SK-N-SH treated with all-trans-retinoic acid at 6 μM for 48 hours (cell line): ENCODE measurements at regions not wholly inside any gene's neighbourhood (a gene's known extent, or its start where the extent isn't known, plus 50 kb on each side); places are given as distances from the start of the nearest gene placed in this dataset.
"Not testable (repeated sequence)": the region's sequence is repeated elsewhere in the genome, so short reads cannot be mapped to it uniquely, and the experiment has no call there.

ENCODE experiments used
- ATAC-seq: fragments of 200-7000 bp; cut with Tn5 transposase; 3 replicates; pipeline ENCODE4 v1.9.1; 2020; ENCODE audit warnings: mild to moderate bottlenecking, moderate library complexity
- ARNTL ChIP-seq: fragments of 450-650 bp; formaldehyde crosslinking; IDR thresholded peaks from 2 replicates; pipeline ENCODE4 v1.5.0; 2020; ENCODE audit warnings: low read depth, mild to moderate bottlenecking, moderate library complexity, borderline replicate concordance
- BACH2 ChIP-seq: fragments of 250-450 bp; sonication (Bioruptor Pico); IDR thresholded peaks from 2 replicates; pipeline ENCODE4 v1.9.0; 2021; ENCODE audit warnings: mild to moderate bottlenecking, borderline replicate concordance
- CREB5 ChIP-seq: fragments of 250-450 bp; sonication (Bioruptor Pico); IDR thresholded peaks from 2 replicates; pipeline ENCODE4 v1.5.1; 2020; ENCODE audit warnings: low read depth, mild to moderate bottlenecking, moderate library complexity
- CSDC2 ChIP-seq: fragments of 250-450 bp; sonication (Bioruptor Pico); IDR thresholded peaks from 2 replicates; pipeline ENCODE4 v1.5.0; 2020; ENCODE audit warnings: mild to moderate bottlenecking, moderate library complexity
- ESRRG ChIP-seq: fragments of 250-450 bp; sonication (Bioruptor Pico); IDR thresholded peaks from 2 replicates; pipeline ENCODE4 v1.6.1; 2021; ENCODE audit warnings: mild to moderate bottlenecking
- GLIS3 ChIP-seq: fragments of 250-450 bp; sonication (Bioruptor Pico); IDR thresholded peaks from 2 replicates; pipeline ENCODE4 v1.5.0; 2020; ENCODE audit warnings: mild to moderate bottlenecking, moderate library complexity
- ISL1 ChIP-seq: fragments of 250-450 bp; sonication (Bioruptor Pico); IDR thresholded peaks from 2 replicates; pipeline ENCODE4 v2.1.2; 2022; ENCODE audit warnings: mild to moderate bottlenecking, moderate library complexity
- OSR1 ChIP-seq: fragments of 250-450 bp; sonication (Bioruptor Pico); IDR thresholded peaks from 2 replicates; pipeline ENCODE4 v1.8.0; 2022; ENCODE audit warnings: moderate library complexity, mild to moderate bottlenecking, inconsistent platforms
- PATZ1 ChIP-seq: fragments of 250-450 bp; sonication (Bioruptor Pico); IDR thresholded peaks from 2 replicates; pipeline ENCODE4 v1.8.0; 2020; ENCODE audit warnings: mild to moderate bottlenecking, moderate library complexity, borderline replicate concordance
- POU6F1 ChIP-seq: fragments of 250-450 bp; sonication (Bioruptor Pico); IDR thresholded peaks from 2 replicates; pipeline ENCODE4 v1.8.0; 2021; ENCODE audit warnings: low read depth, mild to moderate bottlenecking, moderate library complexity, borderline replicate concordance
- PPARA ChIP-seq: fragments of 250-450 bp; sonication (Bioruptor Pico); IDR thresholded peaks from 2 replicates; pipeline ENCODE4 v1.5.0; 2020; ENCODE audit warnings: mild to moderate bottlenecking, borderline replicate concordance
- RARB ChIP-seq: fragments of 250-450 bp; sonication (Bioruptor Pico); IDR thresholded peaks from 2 replicates; pipeline ENCODE4 v1.8.0; 2021; ENCODE audit warnings: mild to moderate bottlenecking, moderate library complexity
- SNAI2 ChIP-seq: fragments of 250-450 bp; sonication (Bioruptor Pico); IDR thresholded peaks from 2 replicates; pipeline ENCODE4 v1.5.0; 2020; ENCODE audit warnings: mild to moderate bottlenecking, moderate library complexity
- TCF4 ChIP-seq: fragments of 250-450 bp; sonication (Bioruptor Pico); IDR thresholded peaks from 2 replicates; pipeline ENCODE4 v1.8.0; 2021; ENCODE audit warnings: mild to moderate bottlenecking, moderate library complexity, borderline replicate concordance
- TOX ChIP-seq: fragments of 250-450 bp; sonication (Bioruptor Pico); IDR thresholded peaks from 2 replicates; pipeline ENCODE4 v1.8.0; 2021; ENCODE audit warnings: mild to moderate bottlenecking, moderate library complexity, borderline replicate concordance
- TSHZ2 ChIP-seq: fragments of 250-450 bp; sonication (Bioruptor Pico); IDR thresholded peaks from 2 replicates; pipeline ENCODE4 v1.5.0; 2020; ENCODE audit warnings: mild to moderate bottlenecking, moderate library complexity
- ZC3H10 ChIP-seq: fragments of 250-450 bp; sonication (Bioruptor Pico); IDR thresholded peaks from 2 replicates; pipeline ENCODE4 v1.5.1; 2021; ENCODE audit warnings: mild to moderate bottlenecking, moderate library complexity
- ZFP3 ChIP-seq: fragments of 250-450 bp; sonication (Bioruptor Pico); IDR thresholded peaks from 2 replicates; pipeline ENCODE4 v1.5.0; 2020; ENCODE audit warnings: mild to moderate bottlenecking, moderate library complexity
- ZFP30 ChIP-seq: fragments of 450-650 bp; formaldehyde crosslinking; IDR thresholded peaks from 2 replicates; pipeline ENCODE4 v1.5.0; 2022; ENCODE audit warnings: mild to moderate bottlenecking, moderate library complexity
- ZNF565 ChIP-seq: fragments of 450-650 bp; formaldehyde crosslinking; conservative IDR thresholded peaks from 2 replicates; pipeline ENCODE4 v1.5.0; 2020; ENCODE audit warnings: low read depth, mild to moderate bottlenecking, moderate library complexity
- ZNF70 ChIP-seq: fragments of 450-650 bp; formaldehyde crosslinking; IDR thresholded peaks from 2 replicates; pipeline ENCODE4 v1.5.0; 2020; ENCODE audit warnings: mild to moderate bottlenecking, moderate library complexity
- ZNF8 ChIP-seq: fragments of 450-650 bp; formaldehyde crosslinking; IDR thresholded peaks from 2 replicates; pipeline ENCODE4 v1.5.0; 2020; ENCODE audit warnings: mild to moderate bottlenecking, moderate library complexity
- TF ChIP-seq, protein P1 (sequence below): fragments of 250-450 bp; sonication (Bioruptor Pico); IDR thresholded peaks from 2 replicates; pipeline ENCODE4 v1.5.1; 2021; ENCODE audit warnings: mild to moderate bottlenecking, moderate library complexity

DNA sequence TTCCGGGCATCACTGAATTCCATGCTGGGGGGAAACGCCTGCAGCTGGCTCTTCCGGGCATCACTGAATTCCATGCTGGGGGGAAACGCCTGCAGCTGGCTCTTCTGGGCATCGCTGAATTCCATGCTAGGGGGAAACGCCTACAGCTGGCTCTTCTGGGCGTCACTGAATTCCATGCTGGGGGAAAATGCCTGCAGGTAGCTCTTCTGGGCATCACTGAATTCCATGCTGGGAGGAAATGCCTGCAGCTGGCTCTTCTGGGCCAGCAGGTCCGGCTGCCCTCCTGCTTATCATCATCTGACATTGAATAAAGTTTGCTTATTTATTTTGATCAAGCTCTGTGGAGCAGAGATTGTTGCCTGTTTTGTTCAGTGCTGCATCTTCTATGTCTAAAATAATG lies 355.1 kb downstream of the SMOC2 start:
- TF ChIP-seq OSR1 (CRISPR knock-in tag): no peak
- no peak for TF ChIP-seq POU6F1
- no peak for TF ChIP-seq ESRRG (CRISPR knock-in tag)
- TF ChIP-seq ARNTL: no peak
- TF ChIP-seq RARB (CRISPR knock-in tag): no peak
- no peak for TF ChIP-seq ZFP30 (CRISPR knock-in tag)
- TF ChIP-seq SNAI2 (CRISPR knock-in tag): no peak
- TF ChIP-seq PATZ1 (CRISPR knock-in tag): no peak
- no peak for TF ChIP-seq CREB5 (CRISPR knock-in tag)
- no peak for ATAC-seq

DNA sequence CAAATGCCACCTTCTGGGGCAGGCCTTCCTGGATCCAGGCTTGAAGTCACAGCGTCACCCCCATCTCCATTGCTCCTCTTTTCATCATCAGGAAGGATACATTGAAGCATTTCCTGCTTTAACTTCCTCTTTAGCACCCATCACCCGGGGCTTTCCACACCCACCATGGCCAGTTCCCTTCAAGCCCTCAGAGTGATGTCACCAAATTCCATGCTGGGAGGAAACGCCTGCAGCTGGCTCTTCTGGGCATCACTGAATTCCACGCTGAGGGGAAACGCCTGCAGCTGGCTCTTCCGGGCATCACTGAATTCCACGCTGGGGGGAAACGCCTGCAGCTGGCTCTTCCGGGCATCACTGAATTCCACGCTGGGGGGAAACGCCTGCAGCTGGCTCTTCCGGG lies 354.6 kb downstream of the SMOC2 start:
- ATAC-seq: not testable (repeated sequence)

DNA sequence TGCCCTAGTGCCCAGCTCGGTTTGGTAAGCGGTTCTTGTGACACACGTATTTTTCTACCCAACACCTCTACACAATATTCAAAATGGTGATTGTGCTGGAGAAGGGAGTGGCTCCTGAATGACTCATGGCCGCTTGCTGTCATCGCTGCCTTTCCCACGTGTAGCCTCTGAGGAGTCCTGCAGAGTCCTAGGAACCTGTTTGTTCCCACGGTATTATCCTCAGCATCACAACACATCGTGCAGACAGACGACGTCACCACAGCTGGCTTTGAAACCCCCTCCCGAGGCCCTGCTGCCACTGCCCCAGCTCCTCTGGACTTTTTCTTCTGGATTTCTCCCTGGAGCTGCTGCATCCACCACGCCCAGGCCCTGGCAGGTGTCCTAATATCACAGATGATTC lies 353.5 kb downstream of the SMOC2 start:
- TF ChIP-seq RARB (CRISPR knock-in tag) (no peak), ZFP30 (CRISPR knock-in tag) (no peak), TCF4 (CRISPR knock-in tag) (no peak)
- TF ChIP-seq, protein P1, sequence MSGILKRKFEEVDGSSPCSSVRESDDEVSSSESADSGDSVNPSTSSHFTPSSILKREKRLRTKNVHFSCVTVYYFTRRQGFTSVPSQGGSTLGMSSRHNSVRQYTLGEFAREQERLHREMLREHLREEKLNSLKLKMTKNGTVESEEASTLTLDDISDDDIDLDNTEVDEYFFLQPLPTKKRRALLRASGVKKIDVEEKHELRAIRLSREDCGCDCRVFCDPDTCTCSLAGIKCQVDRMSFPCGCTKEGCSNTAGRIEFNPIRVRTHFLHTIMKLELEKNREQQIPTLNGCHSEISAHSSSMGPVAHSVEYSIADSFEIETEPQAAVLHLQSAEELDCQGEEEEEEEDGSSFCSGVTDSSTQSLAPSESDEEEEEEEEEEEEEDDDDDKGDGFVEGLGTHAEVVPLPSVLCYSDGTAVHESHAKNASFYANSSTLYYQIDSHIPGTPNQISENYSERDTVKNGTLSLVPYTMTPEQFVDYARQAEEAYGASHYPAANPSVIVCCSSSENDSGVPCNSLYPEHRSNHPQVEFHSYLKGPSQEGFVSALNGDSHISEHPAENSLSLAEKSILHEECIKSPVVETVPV (CRISPR knock-in tag): no peak
- ATAC-seq: no peak

- TF ChIP-seq PPARA (CRISPR knock-in tag): no peak
- TF ChIP-seq ZNF70 (CRISPR knock-in tag): no peak
- no peak for TF ChIP-seq TOX (CRISPR knock-in tag)
- TF ChIP-seq ZC3H10 (CRISPR knock-in tag): no peak
- no peak for TF ChIP-seq TCF4 (CRISPR knock-in tag)
- TF ChIP-seq ZNF8 (CRISPR knock-in tag): no peak
- TF ChIP-seq, protein P1 (CRISPR knock-in tag): no peak
- TF ChIP-seq ISL1 (CRISPR knock-in tag): no peak
- TF ChIP-seq CREB5 (CRISPR knock-in tag): no peak
- TF ChIP-seq ZFP30 (CRISPR knock-in tag): no peak
- TF ChIP-seq BACH2 (CRISPR knock-in tag): no peak
- no peak for TF ChIP-seq TSHZ2 (CRISPR knock-in tag)
- TF ChIP-seq SNAI2 (CRISPR knock-in tag): no peak
- TF ChIP-seq ZFP3 (CRISPR knock-in tag): no peak
- TF ChIP-seq GLIS3 (CRISPR knock-in tag): no peak
- no peak for TF ChIP-seq CSDC2 (CRISPR knock-in tag)
- no peak for TF ChIP-seq ZNF565 (CRISPR knock-in tag)
- TF ChIP-seq ARNTL: no peak
- no peak for TF ChIP-seq ESRRG (CRISPR knock-in tag)
- ATAC-seq: no peak
Observed at GRCh38 chr6:168793649-168794048, 352.7 kb downstream of the SMOC2 start.
